Esophagus squamous epithelium (tissue), 5 donors: ENCODE measurements at regions not wholly inside any gene's neighbourhood (a gene's known extent, or its start where the extent isn't known, plus 50 kb on each side); places are given as distances from the start of the nearest gene placed in this dataset.
A peak's percentile ranks its signal among the peaks of the same experiment; 100 is the strongest.

Experiments used
- DNase-seq: peaks from one replicate; lab custom pipeline; 2025; lab: John Stamatoyannopoulos, UW
- H3K27ac ChIP-seq, 4 donors: fragments of 200-600 bp; sonication (generic); one replicate each; pipeline ENCODE4 v1.5.1; 2016 to 2019; ENCODE audit warnings: mild to moderate bottlenecking in 1 of 4
- H3K27me3 ChIP-seq, 4 donors: fragments of 200-600 bp; sonication (generic); 1 replicate in 3 of 4; 2 replicates in 1 of 4; pipeline versions ENCODE4 v1.5.1 to v1.6.0; 2017 to 2021; ENCODE audit warnings: antibody characterized with exemption in 1 of 4
- H3K36me3 ChIP-seq, 3 donors: fragments of 200-600 bp; sonication (generic); one replicate each; pipeline ENCODE4 v1.5.1; 2016 to 2019
- H3K4me1 ChIP-seq, 3 donors: fragments of 200-600 bp; sonication (generic); one replicate each; pipeline ENCODE4 v1.5.1; 2017 to 2019
- H3K4me3 ChIP-seq, 4 donors: fragments of 200-600 bp; sonication (generic); 1 replicate in 3 of 4; 2 replicates in 1 of 4; pipeline ENCODE4 v1.5.1; 2016 to 2019; ENCODE audit warnings: mild to moderate bottlenecking in 2 of 4, moderate library complexity in 1 of 4
- H3K9me3 ChIP-seq, 3 donors: fragments of 200-600 bp; sonication (generic); one replicate each; pipeline ENCODE4 v1.5.1; 2016 to 2019
- CTCF ChIP-seq, 6 experiments: fragments of 450-650 bp in 4 of 6; fragments of 200-600 bp in 2 of 6; sonication (generic) in 2 of 6; IDR thresholded peaks; one replicate each; pipeline ENCODE4 v1.5.1; 2016 to 2019; ENCODE audit warnings: antibody characterized with exemption in 6 of 6, mild to moderate bottlenecking in 4 of 6, moderate library complexity in 4 of 6
- POLR2A ChIP-seq, 4 donors: fragments of 450-650 bp; IDR thresholded peaks; one replicate each; pipeline ENCODE4 v1.6.1; 2017; ENCODE audit warnings: antibody characterized with exemption in 4 of 4, mild to moderate bottlenecking in 4 of 4, moderate library complexity in 3 of 4
- WGBS, 2 donors: methylation state at CpG; one replicate each; pipeline ENCODE4 v1.1.5; 2018; 5-methylcytosine and 5-hydroxymethylcytosine counted together
- intact Hi-C: fragments of 100-400 bp; cut with DNase I; formaldehyde crosslinking; loops from one replicate; pipeline ENCODE4 v1.15.0; 2022
- donor health status: DM: yes; HTN: yes; CAD: no.

DNA sequence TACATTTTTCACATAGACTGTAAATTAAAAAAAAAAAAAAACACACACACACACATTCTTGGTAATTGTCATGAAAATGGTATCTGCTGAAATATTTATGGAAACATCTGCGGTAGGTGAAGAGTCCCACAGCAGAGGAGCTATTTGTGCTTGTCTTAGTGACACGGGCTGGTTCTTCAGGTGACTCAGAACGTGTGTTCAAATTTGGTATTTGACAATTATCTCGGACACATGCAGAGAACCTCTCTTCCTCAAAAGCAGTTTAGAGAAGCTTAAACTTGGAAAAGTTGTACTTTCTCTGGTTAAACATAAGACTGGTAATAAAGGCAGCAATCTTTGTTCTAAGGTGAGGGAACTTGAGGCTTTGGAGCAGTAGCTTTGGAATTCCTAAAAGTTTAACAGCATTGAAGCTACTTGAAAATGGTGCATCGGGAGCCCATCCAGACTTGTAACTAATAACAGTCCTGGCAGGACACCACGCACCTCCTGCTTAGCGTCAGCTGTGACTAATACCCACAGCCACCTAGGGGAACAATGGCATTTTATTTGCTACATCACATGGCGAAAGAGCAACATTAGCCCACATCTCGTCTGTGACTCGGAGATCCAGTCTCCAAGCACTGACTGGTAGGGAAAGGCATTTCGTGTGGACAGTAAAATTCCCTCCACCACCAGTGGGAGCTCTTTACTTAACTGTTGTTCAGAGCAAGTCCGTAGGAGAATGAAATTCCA, 1505.1 kb upstream of the SLC10A2 start:
- Histone ChIP-seq H3K9me3 (no peaks in the 10 kb centered on the region), H3K27ac (no peak overlapping the region), H3K36me3 (no peaks in the 10 kb centered on the region), H3K4me1 (peaks cover 0 to 6% (median 0%) of the 10 kb centered on the region in 3 donors), H3K4me3 (peak overlapping the region in 1 of 4 donors; percentile 10), H3K27me3 (no peaks in the 10 kb centered on the region)
- no peak for DNase-seq
- 26 to 31% methylated on average over 12 of the region's 12 CpGs for WGBS, 2 donors
- peak in 5 of 6 experiments; percentile 43 to 61 (median 50) for TF ChIP-seq CTCF (IDR thresholded peaks at IDR 0.05)
- TF ChIP-seq POLR2A (IDR thresholded peaks at IDR 0.05), result no peak
- intact Hi-C loops, result loop anchor here (10.0 kb wide), 1 partner anchor 1963 kb away; the partner anchor contains the start of gene EFNB2

- no peak overlapping the region for H3K4me3 ChIP-seq
- no peaks in the 10 kb centered on the region for H3K9me3 ChIP-seq
- no peaks in the 10 kb centered on the region for H3K36me3 ChIP-seq
- no peak for DNase-seq
- TF ChIP-seq POLR2A (IDR thresholded peaks at IDR 0.05) (no peak), CTCF (IDR thresholded peaks at IDR 0.05) (no peak)
- WGBS, 2 donors, result 80 to 88% methylated on average over 5 of the region's 5 CpGs
- no peaks in the 10 kb centered on the region for H3K27me3 ChIP-seq
- H3K27ac ChIP-seq, result no peak overlapping the region
- peaks cover 0 to 6% (median 0%) of the 10 kb centered on the region in 3 donors for H3K4me1 ChIP-seq
- intact Hi-C loops, result no loop called here
Observed at GRCh38 chr13:104567114-104567513, 1500.9 kb upstream of the SLC10A2 start.

GRCh38 chr13:104565888-104566287, 1499.7 kb upstream of the SLC10A2 start:
- H3K36me3 ChIP-seq, result no peaks in the 10 kb centered on the region
- WGBS, 2 donors, result 77 to 81% methylated on average over 4 of the region's 4 CpGs
- H3K4me3 ChIP-seq, result no peak overlapping the region
- H3K27me3 ChIP-seq, result no peaks in the 10 kb centered on the region
- intact Hi-C loops, result no loop called here
- DNase-seq, result no peak
- TF ChIP-seq CTCF (IDR thresholded peaks at IDR 0.05) (no peak), POLR2A (IDR thresholded peaks at IDR 0.05) (no peak)
- no peak overlapping the region for H3K27ac ChIP-seq
- H3K9me3 ChIP-seq, result no peaks in the 10 kb centered on the region
- no peaks in the 10 kb centered on the region for H3K4me1 ChIP-seq

DNA sequence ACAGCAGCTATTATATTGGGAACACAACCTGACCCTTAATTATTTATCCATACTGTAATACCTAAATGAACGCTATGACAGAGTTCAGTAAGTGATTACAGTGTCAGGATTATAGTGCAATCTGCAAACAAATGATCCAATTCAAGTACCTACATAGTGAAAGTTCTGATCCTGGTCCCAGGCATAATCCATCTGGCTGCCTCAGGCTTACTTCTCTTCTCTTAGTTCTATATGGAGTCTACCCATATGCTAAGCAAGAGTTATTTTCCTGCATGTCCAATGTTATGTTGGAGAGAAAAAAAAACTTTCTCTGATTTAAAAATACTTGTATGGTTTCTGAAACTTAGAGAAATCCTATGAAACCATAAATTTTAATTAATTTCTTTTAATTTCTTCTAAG, 1487.7 kb upstream of the SLC10A2 start:
- Histone ChIP-seq H3K27me3 (no peaks in the 10 kb centered on the region), H3K4me1 (no peaks in the 10 kb centered on the region), H3K36me3 (no peaks in the 10 kb centered on the region), H3K27ac (no peak overlapping the region), H3K9me3 (no peaks in the 10 kb centered on the region), H3K4me3 (no peak overlapping the region)
- DNase-seq, result no peak
- TF ChIP-seq CTCF (IDR thresholded peaks at IDR 0.05) (no peak), POLR2A (IDR thresholded peaks at IDR 0.05) (no peak)
- 62 to 79% methylated on average over 1 of the region's 1 CpG for WGBS, 2 donors
- intact Hi-C loops, result no loop called here

DNA sequence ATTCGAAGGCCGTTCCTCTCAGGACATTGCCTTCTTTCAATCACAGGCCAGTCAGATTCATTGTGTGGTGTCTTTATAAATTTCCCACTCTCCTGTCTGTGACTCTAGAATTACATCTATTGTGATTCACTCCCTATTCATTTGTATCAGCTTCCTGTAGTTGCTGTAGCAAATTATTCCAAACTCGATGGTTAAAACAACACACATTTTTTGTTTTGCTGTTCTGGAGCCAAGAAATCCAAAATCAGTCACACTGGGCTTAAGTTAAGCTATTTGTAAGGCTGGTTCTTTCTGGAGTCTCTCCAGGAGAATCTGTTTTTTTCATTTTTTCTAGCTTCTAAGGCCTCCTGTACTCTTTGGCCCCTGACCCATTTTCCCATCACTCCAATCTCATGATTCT, 1487.0 kb upstream of the SLC10A2 start:
- TF ChIP-seq POLR2A (IDR thresholded peaks at IDR 0.05) (no peak), CTCF (IDR thresholded peaks at IDR 0.05) (no peak)
- Histone ChIP-seq H3K9me3 (no peaks in the 10 kb centered on the region), H3K27ac (no peak overlapping the region), H3K36me3 (no peaks in the 10 kb centered on the region), H3K4me3 (no peak overlapping the region), H3K27me3 (no peaks in the 10 kb centered on the region), H3K4me1 (no peaks in the 10 kb centered on the region)
- WGBS, 2 donors, result 57 to 63% methylated on average over 3 of the region's 3 CpGs
- DNase-seq, result no peak
- intact Hi-C loops, result no loop called here
